Karpas-422 (cell line): ENCODE measurements at regions not wholly inside any gene's neighbourhood (a gene's known extent, or its start where the extent isn't known, plus 50 kb on each side); places are given as distances from the start of the nearest gene placed in this dataset.

Experiments used
- DNase-seq: peaks from one replicate; pipeline ENCODE4 v3.0.0-alpha.2; 2015
- H2AFZ ChIP-seq: fragments of 200-600 bp; sonication (generic); 2 replicates; pipeline ENCODE4 v1.6.1; 2014; ENCODE audit warnings: antibody characterized with exemption, low read length, mixed read lengths
- H3K27ac ChIP-seq: fragments of 200-600 bp; sonication (generic); 2 replicates; pipeline ENCODE4 v1.5.1; 2014; ENCODE audit warnings: mild to moderate bottlenecking, low read length, moderate library complexity
- H3K27me3 ChIP-seq: fragments of 200-600 bp; sonication (generic); 2 replicates; pipeline ENCODE4 v1.6.1; 2014; ENCODE audit warnings: low read length, mixed read lengths
- H3K36me3 ChIP-seq: fragments of 200-600 bp; sonication (generic); 2 replicates; pipeline ENCODE4 v1.6.1; 2014; ENCODE audit warnings: low read length, mixed read lengths; ENCODE audit not compliant: insufficient read depth
- H3K4me1 ChIP-seq: fragments of 200-600 bp; sonication (generic); 2 replicates; pipeline ENCODE4 v1.6.1; 2014; ENCODE audit warnings: mild to moderate bottlenecking, low read length, mixed read lengths
- H3K4me2 ChIP-seq: fragments of 200-600 bp; sonication (generic); 2 replicates; pipeline ENCODE4 v1.6.1; 2014; ENCODE audit warnings: low read length, low read depth, mild to moderate bottlenecking; ENCODE audit not compliant: poor library complexity, severe bottlenecking
- H3K4me3 ChIP-seq: fragments of 200-600 bp; sonication (generic); 2 replicates; pipeline ENCODE4 v1.5.1; 2014; ENCODE audit warnings: mild to moderate bottlenecking, antibody characterized with exemption, low read length, mixed read lengths
- H3K79me2 ChIP-seq: fragments of 200-600 bp; sonication (generic); 2 replicates; pipeline ENCODE4 v1.6.1; 2014; ENCODE audit warnings: mild to moderate bottlenecking, low read length, mixed read lengths
- H3K9ac ChIP-seq: fragments of 200-600 bp; sonication (generic); 2 replicates; pipeline ENCODE4 v1.6.0; 2014; ENCODE audit warnings: low read length
- H3K9me2 ChIP-seq: fragments of 200-600 bp; sonication (generic), shearing (Covaris generic); replicated peaks from 2 replicates; pipeline ENCODE4 v1.6.0; 2014; ENCODE audit warnings: mild to moderate bottlenecking, low read length, moderate library complexity; ENCODE audit not compliant: insufficient read depth
- H3K9me3 ChIP-seq: fragments of 300-700, 200-600 bp; sonication (generic); 2 replicates; pipeline ENCODE4 v1.6.1; 2014; ENCODE audit warnings: low read length, mixed read lengths
- H4K20me1 ChIP-seq: fragments of 200-600 bp; sonication (generic); 2 replicates; pipeline ENCODE4 v1.6.1; 2014; ENCODE audit warnings: mild to moderate bottlenecking, antibody characterized with exemption, low read length, low read depth; ENCODE audit not compliant: insufficient read depth

DNA sequence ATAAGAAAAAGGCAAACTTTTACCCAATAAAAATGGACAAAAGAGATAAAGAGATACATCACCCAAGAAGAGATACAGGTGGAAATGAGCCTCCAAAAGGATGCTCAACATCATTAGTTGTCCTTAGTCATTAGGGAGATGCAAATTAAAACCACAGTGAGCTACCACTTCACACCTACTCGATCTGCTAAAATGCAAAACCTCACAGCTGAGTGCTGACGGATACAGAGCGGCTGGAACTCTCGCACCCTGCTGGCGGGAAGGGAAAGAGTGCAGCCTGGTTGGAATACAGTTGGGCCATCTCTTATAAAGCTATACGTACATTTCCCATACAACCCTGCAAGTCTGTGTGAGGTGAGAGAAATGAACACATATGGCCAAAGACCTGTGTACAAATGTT, 78.5 kb upstream of the PRR20G start:
- peak overlapping the region; percentile 26 for H3K4me2 ChIP-seq
- no peak overlapping the region for H3K9ac ChIP-seq
- H3K9me3 ChIP-seq: no peaks in the 10 kb centered on the region
- H3K9me2 ChIP-seq: no peaks in the 10 kb centered on the region
- no peaks in the 10 kb centered on the region for H4K20me1 ChIP-seq
- H3K36me3 ChIP-seq: no peaks in the 10 kb centered on the region
- H2AFZ ChIP-seq: no peak overlapping the region
- no peaks in the 10 kb centered on the region for H3K27me3 ChIP-seq
- no peak overlapping the region for H3K4me3 ChIP-seq
- peaks cover 9% of the 10 kb centered on the region for H3K4me1 ChIP-seq
- H3K27ac ChIP-seq: no peak overlapping the region
- DNase-seq: peak; percentile 72
- H3K79me2 ChIP-seq: no peaks in the 10 kb centered on the region

DNA sequence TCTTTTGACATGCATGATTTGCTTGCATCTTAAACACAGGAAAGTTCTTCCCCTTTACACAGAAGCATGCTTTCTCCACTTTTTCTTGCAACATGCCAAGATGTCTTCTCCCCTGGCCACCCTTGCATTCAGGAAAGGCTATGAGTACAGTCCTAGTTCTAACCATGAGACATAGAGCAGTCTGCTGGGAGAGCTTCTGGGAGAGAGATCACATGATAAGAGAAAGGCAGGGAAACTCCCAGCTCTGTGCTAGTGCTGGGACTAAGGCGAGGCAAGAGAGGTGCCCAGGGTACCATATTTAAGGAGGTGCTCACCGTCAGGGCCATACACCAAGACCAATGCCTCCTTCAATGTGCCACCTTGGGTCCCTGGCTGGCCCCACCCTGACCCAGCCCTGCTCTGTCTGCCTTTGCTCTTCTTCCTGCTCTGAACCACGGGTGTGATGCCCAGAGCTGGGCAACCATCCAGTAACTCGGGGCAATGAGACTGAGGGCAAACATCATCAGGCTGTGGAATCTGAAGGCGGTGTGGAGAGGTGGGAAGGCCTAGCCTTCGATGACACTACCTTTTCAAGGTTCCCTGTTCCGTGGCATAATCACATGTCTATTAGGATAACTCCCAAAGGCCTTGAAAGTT, 77.4 kb upstream of the PRR20G start:
- Histone ChIP-seq H3K79me2 (no peaks in the 10 kb centered on the region), H3K4me2 (no peak overlapping the region), H3K27me3 (no peaks in the 10 kb centered on the region), H3K9ac (no peak overlapping the region), H3K9me3 (no peaks in the 10 kb centered on the region), H3K9me2 (no peaks in the 10 kb centered on the region), H3K4me3 (no peak overlapping the region), H3K27ac (no peak overlapping the region), H4K20me1 (no peaks in the 10 kb centered on the region), H2AFZ (no peak overlapping the region), H3K36me3 (no peaks in the 10 kb centered on the region), H3K4me1 (peaks cover 9% of the 10 kb centered on the region)
- no peak for DNase-seq

- no peak overlapping the region for H3K27ac ChIP-seq
- H3K4me1 ChIP-seq: peaks cover 9% of the 10 kb centered on the region
- H3K9me3 ChIP-seq: no peaks in the 10 kb centered on the region
- H3K27me3 ChIP-seq: no peaks in the 10 kb centered on the region
- H3K79me2 ChIP-seq: no peaks in the 10 kb centered on the region
- no peak overlapping the region for H3K4me3 ChIP-seq
- DNase-seq: no peak
- H4K20me1 ChIP-seq: no peaks in the 10 kb centered on the region
- H2AFZ ChIP-seq: no peak overlapping the region
- H3K9me2 ChIP-seq: no peaks in the 10 kb centered on the region
- no peak overlapping the region for H3K9ac ChIP-seq
- no peak overlapping the region for H3K4me2 ChIP-seq
- H3K36me3 ChIP-seq: no peaks in the 10 kb centered on the region
Measured at GRCh38 chr3:127363891-127364290, 76.0 kb upstream of the PRR20G start.

DNA sequence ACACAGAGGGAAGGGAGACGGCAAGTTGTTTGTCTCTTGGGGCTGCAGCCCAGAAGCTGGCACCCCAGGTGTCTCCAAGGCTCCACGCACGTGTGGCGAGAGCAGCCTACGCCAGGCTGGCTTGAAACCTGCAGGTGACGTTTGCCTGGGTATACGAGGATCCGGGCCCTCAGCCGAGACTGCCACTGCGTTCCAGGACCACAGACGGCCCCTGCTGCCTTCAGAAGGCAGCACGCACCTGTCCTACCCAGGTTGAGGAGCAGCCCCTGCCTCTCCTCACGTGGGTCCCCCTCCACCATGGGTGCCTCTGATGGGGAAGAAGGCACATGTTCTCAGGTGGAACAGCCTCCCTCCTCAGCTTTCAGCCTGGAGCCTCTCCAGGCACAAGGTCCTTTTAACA, 75.3 kb upstream of the PRR20G start:
- DNase-seq: no peak
- Histone ChIP-seq H3K4me1 (peaks cover 9% of the 10 kb centered on the region), H4K20me1 (no peaks in the 10 kb centered on the region), H3K4me3 (no peak overlapping the region), H3K36me3 (no peaks in the 10 kb centered on the region), H3K9ac (no peak overlapping the region), H3K9me2 (no peaks in the 10 kb centered on the region), H3K27me3 (no peaks in the 10 kb centered on the region), H2AFZ (no peak overlapping the region), H3K4me2 (no peak overlapping the region), H3K9me3 (no peaks in the 10 kb centered on the region), H3K79me2 (no peaks in the 10 kb centered on the region), H3K27ac (no peak overlapping the region)

DNA sequence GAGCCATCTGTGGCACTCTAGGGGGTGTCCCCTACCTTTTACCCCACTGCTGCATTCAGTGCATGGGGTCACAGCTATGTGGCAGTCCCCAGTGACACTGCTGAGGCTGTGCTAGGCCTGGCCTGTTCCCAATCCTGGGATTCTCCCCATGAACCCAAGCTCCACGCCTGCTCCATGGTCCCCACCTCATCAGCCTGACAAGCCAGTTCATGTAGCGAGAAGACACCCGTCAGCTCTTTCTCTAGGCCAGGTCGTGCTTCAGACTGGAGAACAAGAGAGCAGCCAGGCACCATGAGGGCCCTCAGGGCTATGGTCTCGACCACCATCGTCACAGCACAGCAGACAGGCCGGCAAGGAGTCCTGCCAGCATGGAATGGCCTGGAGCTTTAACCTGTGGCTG, 72.8 kb upstream of the PRR20G start:
- no peaks in the 10 kb centered on the region for H3K36me3 ChIP-seq
- H3K27ac ChIP-seq: no peak overlapping the region
- no peaks in the 10 kb centered on the region for H3K4me1 ChIP-seq

DNA sequence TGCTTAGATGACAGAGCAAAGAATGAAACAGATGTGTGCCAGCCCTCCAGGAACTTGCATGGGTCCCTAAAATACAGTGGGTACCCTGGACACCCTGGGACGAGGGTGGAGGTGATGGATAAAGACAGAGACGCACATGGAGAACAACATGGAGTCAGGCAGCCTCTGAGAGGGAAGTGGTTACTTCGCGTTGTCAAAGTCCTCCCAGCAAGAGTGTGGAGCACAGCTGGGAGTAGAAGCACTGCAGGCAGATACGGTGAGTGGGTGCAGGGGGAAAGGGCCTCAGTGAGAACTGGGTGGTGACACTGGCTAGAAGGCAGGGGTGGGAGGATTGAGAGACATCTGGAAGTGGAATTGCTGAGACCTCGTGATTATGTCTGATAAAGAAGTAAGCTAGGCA, 70.8 kb upstream of the PRR20G start:
- Histone ChIP-seq H3K79me2 (no peaks in the 10 kb centered on the region), H3K27ac (no peak overlapping the region), H3K4me3 (no peak overlapping the region), H4K20me1 (no peaks in the 10 kb centered on the region), H2AFZ (no peak overlapping the region), H3K4me2 (no peak overlapping the region), H3K9me3 (peaks cover 6% of the 10 kb centered on the region; the same call in 1 of the 2 replicates), H3K27me3 (no peaks in the 10 kb centered on the region), H3K4me1 (no peaks in the 10 kb centered on the region), H3K36me3 (no peaks in the 10 kb centered on the region), H3K9me2 (no peaks in the 10 kb centered on the region), H3K9ac (no peak overlapping the region)
- DNase-seq: no peak

More for the DNA sequence above, 72.8 kb upstream of the PRR20G start:
- H3K79me2 ChIP-seq: no peaks in the 10 kb centered on the region
- no peak overlapping the region for H2AFZ ChIP-seq
- H3K4me3 ChIP-seq: no peak overlapping the region
- no peak overlapping the region for H3K4me2 ChIP-seq
- H4K20me1 ChIP-seq: no peaks in the 10 kb centered on the region
- no peak overlapping the region for H3K9ac ChIP-seq
- H3K9me2 ChIP-seq: no peaks in the 10 kb centered on the region
- DNase-seq: no peak
- H3K27me3 ChIP-seq: no peaks in the 10 kb centered on the region
- peaks cover 6% of the 10 kb centered on the region; the same call in 1 of the 2 replicates for H3K9me3 ChIP-seq

DNA sequence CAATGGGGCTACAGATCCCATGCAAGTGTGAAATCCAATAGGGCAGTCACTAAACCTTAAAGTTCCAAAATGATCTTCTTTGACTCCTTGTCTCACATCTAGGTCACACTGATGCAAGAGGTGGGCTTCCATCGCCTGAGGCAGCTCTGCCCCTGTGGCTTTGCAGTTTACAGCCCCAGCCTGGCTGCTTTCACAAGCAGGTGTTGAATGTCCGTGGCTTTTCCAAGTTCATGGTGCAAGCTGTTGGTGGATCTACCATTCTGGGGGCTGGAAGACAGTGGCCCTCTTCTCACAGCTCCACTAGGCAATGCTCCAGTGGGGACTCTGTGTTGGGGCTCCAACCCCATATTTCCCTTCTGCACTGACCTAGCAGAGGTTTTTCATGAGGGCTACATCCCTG, 68.5 kb upstream of the PRR20G start:
- no peak for DNase-seq
- no peak overlapping the region for H3K4me2 ChIP-seq
- no peaks in the 10 kb centered on the region for H3K4me1 ChIP-seq
- no peak overlapping the region for H2AFZ ChIP-seq
- no peak overlapping the region for H3K9ac ChIP-seq
- H3K27ac ChIP-seq: no peak overlapping the region
- H3K36me3 ChIP-seq: no peaks in the 10 kb centered on the region
- no peaks in the 10 kb centered on the region for H3K9me2 ChIP-seq
- H3K27me3 ChIP-seq: no peaks in the 10 kb centered on the region
- H3K79me2 ChIP-seq: no peaks in the 10 kb centered on the region
- H3K4me3 ChIP-seq: no peak overlapping the region
- peaks cover 6% of the 10 kb centered on the region; the same call in 1 of the 2 replicates for H3K9me3 ChIP-seq
- H4K20me1 ChIP-seq: no peaks in the 10 kb centered on the region

GRCh38 chr3:127354761-127355160, 66.9 kb upstream of the PRR20G start:
- Histone ChIP-seq H3K9me2 (no peaks in the 10 kb centered on the region), H3K79me2 (no peaks in the 10 kb centered on the region), H4K20me1 (no peaks in the 10 kb centered on the region)

More at GRCh38 chr3:127354761-127355160, 66.9 kb upstream of the PRR20G start:
- Histone ChIP-seq H3K36me3 (no peaks in the 10 kb centered on the region), H3K4me3 (no peak overlapping the region), H3K4me1 (no peaks in the 10 kb centered on the region), H3K27ac (no peak overlapping the region), H3K4me2 (no peak overlapping the region), H3K27me3 (no peaks in the 10 kb centered on the region), H2AFZ (no peak overlapping the region), H3K9ac (no peak overlapping the region), H3K9me3 (peaks cover 6% of the 10 kb centered on the region; the same call in 1 of the 2 replicates)
- DNase-seq: no peak
